Fibroblast of lung (primary cell): ENCODE measurements at regions not wholly inside any gene's neighbourhood (a gene's known extent, or its start where the extent isn't known, plus 50 kb on each side); places are given as distances from the start of the nearest gene placed in this dataset.

Experiments
- EZH2 ChIP-seq: IDR thresholded peaks from 2 replicates; pipeline ENCODE4 v1.5.1; 2012; ENCODE audit warnings: low read length, control low read depth, mild to moderate bottlenecking; ENCODE audit errors: missing control alignments
- TF ChIP-seq, protein P1 (sequence below), 2 donors: IDR thresholded peaks in 1 of 2; conservative IDR thresholded peaks in 1 of 2; 1 replicate in 1 of 2; 2 replicates in 1 of 2; pipeline ENCODE4 v1.5.1; 2011 to 2012; ENCODE audit warnings: low read length in 2 of 2, control low read depth in 1 of 2, inconsistent platforms in 1 of 2, low read depth in 1 of 2, mild to moderate bottlenecking in 1 of 2

DNA sequence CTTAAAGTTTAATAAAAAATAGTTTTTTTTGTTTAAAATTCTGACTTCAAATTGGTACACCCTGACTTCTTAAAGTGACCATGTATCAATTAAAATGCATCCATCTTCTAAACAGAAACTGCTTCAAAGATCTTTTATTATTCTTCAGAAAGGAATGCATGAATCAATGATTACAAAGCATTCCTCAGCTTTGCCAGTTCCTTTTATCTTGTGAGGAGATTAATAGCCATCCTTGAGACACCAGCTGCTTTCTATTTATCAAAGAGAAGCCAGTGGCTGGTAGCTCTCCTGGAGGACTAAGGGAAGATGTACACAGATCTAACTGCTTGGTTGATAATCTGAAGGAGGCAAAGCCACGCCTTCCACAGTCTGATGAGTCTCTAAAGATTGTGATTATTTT is 2222.5 kb downstream of the LRRC4C start:
- TF ChIP-seq, protein P1, sequence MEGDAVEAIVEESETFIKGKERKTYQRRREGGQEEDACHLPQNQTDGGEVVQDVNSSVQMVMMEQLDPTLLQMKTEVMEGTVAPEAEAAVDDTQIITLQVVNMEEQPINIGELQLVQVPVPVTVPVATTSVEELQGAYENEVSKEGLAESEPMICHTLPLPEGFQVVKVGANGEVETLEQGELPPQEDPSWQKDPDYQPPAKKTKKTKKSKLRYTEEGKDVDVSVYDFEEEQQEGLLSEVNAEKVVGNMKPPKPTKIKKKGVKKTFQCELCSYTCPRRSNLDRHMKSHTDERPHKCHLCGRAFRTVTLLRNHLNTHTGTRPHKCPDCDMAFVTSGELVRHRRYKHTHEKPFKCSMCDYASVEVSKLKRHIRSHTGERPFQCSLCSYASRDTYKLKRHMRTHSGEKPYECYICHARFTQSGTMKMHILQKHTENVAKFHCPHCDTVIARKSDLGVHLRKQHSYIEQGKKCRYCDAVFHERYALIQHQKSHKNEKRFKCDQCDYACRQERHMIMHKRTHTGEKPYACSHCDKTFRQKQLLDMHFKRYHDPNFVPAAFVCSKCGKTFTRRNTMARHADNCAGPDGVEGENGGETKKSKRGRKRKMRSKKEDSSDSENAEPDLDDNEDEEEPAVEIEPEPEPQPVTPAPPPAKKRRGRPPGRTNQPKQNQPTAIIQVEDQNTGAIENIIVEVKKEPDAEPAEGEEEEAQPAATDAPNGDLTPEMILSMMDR (conservative IDR thresholded peaks at IDR 0.05 in 1 of 2, IDR thresholded peaks at IDR 0.05 in 1 of 2; ENCODE audit: low read depth in 1 of 2, low read length in 2 of 2), result no peak
- TF ChIP-seq EZH2, result no peak
